KMS-11 (cell line): ENCODE measurements at regions not wholly inside any gene's neighbourhood (a gene's known extent, or its start where the extent isn't known, plus 50 kb on each side); places are given as distances from the start of the nearest gene placed in this dataset.

Experiments used
- H2AFZ ChIP-seq: fragments of 200-600 bp; sonication (generic); 2 replicates; pipeline ENCODE4 v1.6.1; 2016; ENCODE audit warnings: antibody characterized with exemption, mixed run types, low read depth
- H3K27ac ChIP-seq: fragments of 200-600 bp; sonication (generic); 2 replicates; pipeline ENCODE4 v1.6.1; 2016; ENCODE audit warnings: mild to moderate bottlenecking, mixed run types
- H3K27me3 ChIP-seq: fragments of 200-600 bp; sonication (generic); 2 replicates; pipeline ENCODE4 v1.6.1; 2017; ENCODE audit warnings: mild to moderate bottlenecking, low read depth, mixed run types, moderate library complexity; ENCODE audit not compliant: insufficient read depth
- H3K36me3 ChIP-seq: fragments of 200-600 bp; sonication (generic); 2 replicates; pipeline ENCODE4 v1.6.1; 2017; ENCODE audit warnings: mild to moderate bottlenecking, mixed run types; ENCODE audit not compliant: insufficient read depth
- H3K4me1 ChIP-seq: fragments of 200-600 bp; sonication (generic); 2 replicates; pipeline ENCODE4 v1.6.1; 2016; ENCODE audit warnings: mild to moderate bottlenecking, low read depth, mixed run types; ENCODE audit not compliant: poor library complexity, severe bottlenecking
- H3K4me2 ChIP-seq: fragments of 200-600 bp; sonication (generic); 2 replicates; pipeline ENCODE4 v1.7.0; 2016; ENCODE audit warnings: mild to moderate bottlenecking, mixed run types
- H3K4me3 ChIP-seq: fragments of 200-600 bp; sonication (generic); IDR thresholded peaks from 2 replicates; pipeline ENCODE4 v1.6.1; 2017; ENCODE audit warnings: low read depth, low read length, mixed read lengths; ENCODE audit not compliant: insufficient read depth
- H3K79me2 ChIP-seq: fragments of 200-600 bp; sonication (generic); 2 replicates; pipeline ENCODE4 v1.6.1; 2016; ENCODE audit warnings: low read depth, mixed run types; ENCODE audit not compliant: insufficient read depth
- H3K9ac ChIP-seq: fragments of 200-600 bp; sonication (generic); 2 replicates; pipeline ENCODE4 v1.6.1; 2016; ENCODE audit warnings: mild to moderate bottlenecking, mixed run types
- H4K20me1 ChIP-seq: fragments of 200-600 bp; sonication (generic); 2 replicates; pipeline ENCODE4 v1.6.1; 2016; ENCODE audit warnings: mild to moderate bottlenecking, mixed run types; ENCODE audit not compliant: insufficient read depth
- TF ChIP-seq, protein P1 (sequence below): fragments of 200-600 bp; sonication (generic); conservative IDR thresholded peaks from 2 replicates; pipeline ENCODE4 v1.6.1; 2017; ENCODE audit warnings: low read depth, mild to moderate bottlenecking, antibody characterized with exemption, low read length, moderate library complexity, mixed read lengths

DNA sequence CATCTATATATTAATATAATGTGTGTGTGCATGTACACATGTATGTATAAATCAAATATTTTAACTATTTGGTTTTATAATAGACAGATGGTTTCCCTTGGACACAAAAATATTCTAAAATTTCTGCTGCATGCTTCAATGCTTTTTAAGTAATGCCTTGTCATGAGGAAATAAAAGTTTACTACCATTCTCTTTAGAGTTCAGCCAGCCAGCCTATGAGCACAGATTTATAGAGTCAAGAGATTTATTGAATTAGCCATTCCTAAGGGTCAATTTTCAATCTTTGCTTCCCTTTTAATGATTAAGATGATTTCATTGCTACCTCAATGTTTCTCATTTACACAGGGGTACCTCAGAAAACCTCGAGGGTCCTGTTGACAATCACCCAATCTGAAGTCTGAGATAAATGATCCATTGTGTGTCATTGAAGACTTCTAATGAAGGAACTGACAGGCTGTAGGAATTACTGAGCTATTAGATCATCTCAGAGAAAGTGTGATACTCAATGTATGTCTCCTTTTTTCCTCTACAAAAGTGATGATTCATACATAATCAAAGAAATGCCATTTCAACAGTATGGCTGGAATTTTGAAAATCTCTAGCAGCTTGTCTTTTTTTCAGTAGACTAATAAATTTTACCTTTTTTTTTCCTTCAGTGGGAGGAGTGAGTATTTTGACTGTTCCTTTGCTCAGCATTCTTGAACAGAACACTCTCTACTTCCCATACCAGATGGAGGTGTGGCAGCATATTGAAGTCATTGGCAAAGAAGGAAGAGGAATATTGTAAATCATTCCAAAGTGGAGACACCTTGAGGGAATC, 222.6 kb upstream of the PCDH18 start:
- Histone ChIP-seq H3K4me2 (no peak overlapping the region), H3K36me3 (no peaks in the 10 kb centered on the region), H3K4me3 (no peak overlapping the region), H4K20me1 (no peaks in the 10 kb centered on the region), H3K27me3 (no peaks in the 10 kb centered on the region), H2AFZ (no peak overlapping the region), H3K9ac (no peak overlapping the region), H3K79me2 (no peaks in the 10 kb centered on the region), H3K4me1 (no peaks in the 10 kb centered on the region), H3K27ac (no peak overlapping the region)
- TF ChIP-seq, protein P1, sequence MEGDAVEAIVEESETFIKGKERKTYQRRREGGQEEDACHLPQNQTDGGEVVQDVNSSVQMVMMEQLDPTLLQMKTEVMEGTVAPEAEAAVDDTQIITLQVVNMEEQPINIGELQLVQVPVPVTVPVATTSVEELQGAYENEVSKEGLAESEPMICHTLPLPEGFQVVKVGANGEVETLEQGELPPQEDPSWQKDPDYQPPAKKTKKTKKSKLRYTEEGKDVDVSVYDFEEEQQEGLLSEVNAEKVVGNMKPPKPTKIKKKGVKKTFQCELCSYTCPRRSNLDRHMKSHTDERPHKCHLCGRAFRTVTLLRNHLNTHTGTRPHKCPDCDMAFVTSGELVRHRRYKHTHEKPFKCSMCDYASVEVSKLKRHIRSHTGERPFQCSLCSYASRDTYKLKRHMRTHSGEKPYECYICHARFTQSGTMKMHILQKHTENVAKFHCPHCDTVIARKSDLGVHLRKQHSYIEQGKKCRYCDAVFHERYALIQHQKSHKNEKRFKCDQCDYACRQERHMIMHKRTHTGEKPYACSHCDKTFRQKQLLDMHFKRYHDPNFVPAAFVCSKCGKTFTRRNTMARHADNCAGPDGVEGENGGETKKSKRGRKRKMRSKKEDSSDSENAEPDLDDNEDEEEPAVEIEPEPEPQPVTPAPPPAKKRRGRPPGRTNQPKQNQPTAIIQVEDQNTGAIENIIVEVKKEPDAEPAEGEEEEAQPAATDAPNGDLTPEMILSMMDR: no peak

DNA sequence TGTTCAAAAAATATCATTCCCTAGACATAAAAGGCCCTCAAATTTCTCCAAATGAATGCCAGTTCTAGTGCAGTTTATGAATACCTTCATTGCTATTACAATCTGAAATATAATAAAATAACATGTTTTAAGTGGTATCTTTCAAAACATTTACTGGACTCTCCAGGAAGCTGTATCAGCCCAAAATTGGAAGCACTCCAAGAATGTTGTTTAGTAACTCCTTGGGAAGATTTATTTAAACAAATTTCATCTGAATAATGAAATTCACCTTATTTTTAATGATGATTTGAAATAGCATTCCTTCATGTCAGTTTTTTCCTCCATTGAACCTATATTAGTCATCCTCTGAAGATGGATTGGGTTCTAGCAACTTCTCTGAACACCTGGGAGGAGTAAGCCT, 217.2 kb upstream of the PCDH18 start:
- H3K4me1 ChIP-seq: no peaks in the 10 kb centered on the region
- H2AFZ ChIP-seq: no peak overlapping the region
- no peaks in the 10 kb centered on the region for H3K36me3 ChIP-seq
- H3K9ac ChIP-seq: no peak overlapping the region
- H3K79me2 ChIP-seq: no peaks in the 10 kb centered on the region
- H3K4me2 ChIP-seq: no peak overlapping the region
- H3K27ac ChIP-seq: no peak overlapping the region
- no peaks in the 10 kb centered on the region for H3K27me3 ChIP-seq
- H3K4me3 ChIP-seq: no peak overlapping the region
- H4K20me1 ChIP-seq: no peaks in the 10 kb centered on the region
- TF ChIP-seq, protein P1: no peak

DNA sequence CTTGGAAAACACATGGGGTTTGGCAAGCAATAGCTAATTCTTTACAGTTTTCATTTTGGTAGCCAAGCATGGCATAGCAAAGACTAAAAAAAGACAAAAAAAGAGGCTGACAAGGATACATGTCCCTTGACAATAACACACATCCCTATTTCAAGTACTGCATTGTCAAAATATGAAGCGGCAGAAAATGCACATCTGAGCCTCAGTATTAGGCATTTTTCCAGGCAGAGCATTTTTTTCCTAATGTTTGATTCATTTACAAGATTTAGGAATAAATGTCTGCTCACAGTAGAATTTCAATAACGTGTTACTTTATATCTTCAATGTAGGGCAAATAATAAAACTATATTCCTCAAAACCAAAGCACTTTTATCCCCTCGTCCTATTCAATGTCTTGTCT, 216.3 kb upstream of the PCDH18 start:
- Histone ChIP-seq H3K4me1 (no peaks in the 10 kb centered on the region), H3K9ac (no peak overlapping the region), H3K79me2 (no peaks in the 10 kb centered on the region)

DNA sequence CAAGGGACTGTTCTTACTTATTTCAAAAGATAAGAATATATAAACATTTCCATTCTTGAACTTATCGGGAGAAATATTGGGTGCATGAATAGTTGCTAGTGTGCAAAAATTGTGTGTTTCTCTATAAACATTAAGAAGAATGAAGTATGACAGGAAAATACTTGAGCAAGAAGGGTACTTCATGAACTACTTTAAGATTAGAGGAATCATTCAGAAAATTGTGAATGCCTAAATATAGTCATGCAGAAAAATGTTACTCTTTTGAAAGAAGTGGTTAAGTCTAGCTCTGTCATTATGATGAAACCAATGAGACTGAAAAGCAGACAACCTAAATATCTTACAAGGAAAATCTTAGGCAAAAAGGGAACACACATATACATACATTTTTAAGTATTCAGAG, 207.8 kb upstream of the PCDH18 start:
- no peaks in the 10 kb centered on the region for H4K20me1 ChIP-seq
- H3K27ac ChIP-seq: no peak overlapping the region
- H3K4me2 ChIP-seq: no peak overlapping the region
- TF ChIP-seq, protein P1: no peak
- H3K79me2 ChIP-seq: no peaks in the 10 kb centered on the region
- no peak overlapping the region for H2AFZ ChIP-seq
- no peak overlapping the region for H3K9ac ChIP-seq
- no peak overlapping the region for H3K4me3 ChIP-seq
- H3K4me1 ChIP-seq: no peaks in the 10 kb centered on the region
- H3K27me3 ChIP-seq: no peaks in the 10 kb centered on the region
- no peaks in the 10 kb centered on the region for H3K36me3 ChIP-seq

More for the DNA sequence above, 216.3 kb upstream of the PCDH18 start:
- H3K4me3 ChIP-seq: no peak overlapping the region
- H3K27me3 ChIP-seq: no peaks in the 10 kb centered on the region
- no peak overlapping the region for H2AFZ ChIP-seq
- H3K27ac ChIP-seq: no peak overlapping the region
- H4K20me1 ChIP-seq: no peaks in the 10 kb centered on the region
- TF ChIP-seq, protein P1: no peak
- H3K36me3 ChIP-seq: no peaks in the 10 kb centered on the region
- H3K4me2 ChIP-seq: no peak overlapping the region
